ENCODE measurements at regions not wholly inside any gene's neighbourhood (a gene's known extent, or its start where the extent isn't known, plus 50 kb on each side); places are given as distances from the start of the nearest gene placed in this dataset.

GRCh38 chr18:71326826-71327225, 1038.0 kb downstream of the SOCS6 start:
- no peak for TF ChIP-seq POLR2A (IDR thresholded peaks at IDR 0.05)
- TF ChIP-seq CTCF (IDR thresholded peaks at IDR 0.05): no peak
